Adrenal gland (tissue), 5 donors: ENCODE measurements at regions not wholly inside any gene's neighbourhood (a gene's known extent, or its start where the extent isn't known, plus 50 kb on each side); places are given as distances from the start of the nearest gene placed in this dataset.

ENCODE experiments used
- CTCF ChIP-seq, 6 experiments: fragments of 450-650 bp in 4 of 6; fragments of 200-600 bp in 2 of 6; sonication (generic) in 1 of 6; IDR thresholded peaks; 1 replicate in 5 of 6; 2 replicates in 1 of 6; pipeline versions ENCODE4 v1.5.1 to v1.8.0; 2016 to 2021; ENCODE audit warnings: antibody characterized with exemption in 6 of 6, mild to moderate bottlenecking in 2 of 6, moderate library complexity in 1 of 6
- POLR2A ChIP-seq, 2 donors: fragments of 450-650 bp; IDR thresholded peaks; one replicate each; pipeline ENCODE4 v1.6.1; 2017; ENCODE audit warnings: antibody characterized with exemption in 2 of 2, mild to moderate bottlenecking in 2 of 2, moderate library complexity in 1 of 2
- donor health status: DM: no; HTN: no; CAD: no.

DNA sequence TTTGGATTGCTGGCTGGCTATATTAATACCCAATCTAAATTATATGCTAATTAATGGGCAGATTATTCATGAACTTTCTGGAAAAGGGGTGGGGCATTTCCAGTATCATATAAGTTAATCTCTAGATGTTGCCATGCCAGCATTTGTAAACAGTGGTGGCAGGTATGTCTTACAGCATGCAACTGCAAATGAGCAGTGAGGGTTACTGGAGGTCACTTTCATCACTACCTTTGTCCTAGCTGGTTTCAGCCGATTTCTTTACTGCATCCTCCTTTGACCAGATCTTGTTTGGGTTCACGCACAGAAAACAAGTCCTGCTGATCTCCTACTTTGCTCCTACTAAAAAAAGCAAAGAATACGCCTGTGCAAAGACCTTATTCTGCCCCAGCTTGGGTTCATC is 89.1 kb upstream of the USP47 start:
- TF ChIP-seq CTCF (IDR thresholded peaks at IDR 0.05), result no peak
- TF ChIP-seq POLR2A (IDR thresholded peaks at IDR 0.05), result no peak
